ENCODE measurements at regions not wholly inside any gene's neighbourhood (a gene's known extent, or its start where the extent isn't known, plus 50 kb on each side); places are given as distances from the start of the nearest gene placed in this dataset.

- WGBS (ENCODE audit: extremely low coverage, insufficient read length, low lambda C conversion rate), result no CpG with 5 or more reads among the region's 8 CpGs
- no peak for DNase-seq
These were observed 59.2 kb upstream of the PHF24 start for GRCh38 chr9:34898846-34899245.

More at GRCh38 chr9:34898846-34899245, 59.2 kb upstream of the PHF24 start:
- Histone ChIP-seq H3K56ac (ENCODE audit: insufficient read length, low read depth, low read length) (no peak overlapping the region), H3K4me1 (ENCODE audit: insufficient read depth, low read length) (no peaks in the 10 kb centered on the region), H3K14ac (ENCODE audit: insufficient read depth, low read length) (no peak overlapping the region), H4K8ac (replicated peaks; ENCODE audit: insufficient read length, low read depth, low read length) (no peak overlapping the region), H2AFZ (ENCODE audit: low read length) (no peak overlapping the region), H3K18ac (ENCODE audit: insufficient read length, low read depth, low read length) (no peak overlapping the region), H2BK120ac (ENCODE audit: low read depth, low read length, poor library complexity, severe bottlenecking) (no peak overlapping the region), H3K27ac (ENCODE audit: insufficient read length, low read depth, low read length) (no peak overlapping the region), H2BK12ac (ENCODE audit: insufficient read length, low read depth, low read length) (no peak overlapping the region), H3K4me2 (ENCODE audit: insufficient read depth, insufficient read length, low read length) (no peak overlapping the region), H2AK5ac (ENCODE audit: insufficient read length, low read length) (no peak overlapping the region), H4K5ac (ENCODE audit: insufficient read length, low read depth, low read length) (no peak overlapping the region), H3K79me1 (ENCODE audit: insufficient read depth, low read depth, low read length, poor library complexity, severe bottlenecking) (no peaks in the 10 kb centered on the region), H3K23ac (ENCODE audit: insufficient read length, low read depth, low read length) (no peak overlapping the region), H3K9me3 (ENCODE audit: control insufficient read depth, low read depth, low read length) (no peaks in the 10 kb centered on the region), H3K79me2 (ENCODE audit: insufficient read depth, low read length) (no peaks in the 10 kb centered on the region), H3K27me3 (ENCODE audit: insufficient read depth, low read length) (no peaks in the 10 kb centered on the region; the same call in 1 of the 2 replicates), H3T11ph (ENCODE audit: low read length) (no peak overlapping the region), H3K9ac (ENCODE audit: extremely low read depth, insufficient read length, low read length) (no peak overlapping the region), H2BK15ac (ENCODE audit: low read depth, low read length) (no peak overlapping the region), H3K4ac (ENCODE audit: low read depth, low read length) (no peak overlapping the region), H2BK5ac (ENCODE audit: insufficient read length, low read length) (no peak overlapping the region), H4K91ac (ENCODE audit: insufficient read length, low read depth, low read length) (no peak overlapping the region), H4K20me1 (ENCODE audit: control insufficient read depth, insufficient read depth, insufficient read length) (no peaks in the 10 kb centered on the region), H3K23me2 (ENCODE audit: insufficient read length, low read depth, low read length, poor library complexity, severe bottlenecking) (no peaks in the 10 kb centered on the region), H2BK20ac (ENCODE audit: low read depth, low read length, poor library complexity, severe bottlenecking) (no peak overlapping the region)
- Mint-ChIP-seq H3K4me1 (no peaks in the 10 kb centered on the region), H3K27me3 (ENCODE audit: low read depth) (peaks cover 49% of the 10 kb centered on the region), H3K4me3 (no peak overlapping the region), H3K9me3 (no peaks in the 10 kb centered on the region), H3K36me3 (ENCODE audit: insufficient read depth in 1 of 3, low read depth in 3 of 3) (no peaks in the 10 kb centered on the region), H3K27ac (no peak overlapping the region; a peak in 1 of 7 replicates)
- TF ChIP-seq CTCF (conservative IDR thresholded peaks at IDR 0.05), result no peak

Data from H9 (cell line).